GM12891 (cell line): ENCODE measurements at regions not wholly inside any gene's neighbourhood (a gene's known extent, or its start where the extent isn't known, plus 50 kb on each side); places are given as distances from the start of the nearest gene placed in this dataset.

ENCODE experiments used
- PAX5 ChIP-seq: IDR thresholded peaks from 2 replicates; pipeline ENCODE4 v1.6.1; 2011; ENCODE audit warnings: low read length, moderate library complexity, mild to moderate bottlenecking; ENCODE audit not compliant: insufficient read depth, severe bottlenecking
- POLR2A ChIP-seq: IDR thresholded peaks from 2 replicates; pipeline ENCODE4 v1.6.1; 2011; ENCODE audit warnings: low read depth, low read length, control low read depth
- POLR2AphosphoS5 ChIP-seq: IDR thresholded peaks from 2 replicates; pipeline ENCODE4 v1.6.1; 2011; ENCODE audit warnings: low read depth, low read length, control low read depth
- SPI1 ChIP-seq: IDR thresholded peaks from 2 replicates; pipeline ENCODE4 v1.6.1; 2011; ENCODE audit warnings: low read depth, low read length, control low read depth
- TAF1 ChIP-seq: IDR thresholded peaks from 2 replicates; pipeline ENCODE4 v1.6.1; 2011; ENCODE audit warnings: low read depth, low read length, control low read depth

DNA sequence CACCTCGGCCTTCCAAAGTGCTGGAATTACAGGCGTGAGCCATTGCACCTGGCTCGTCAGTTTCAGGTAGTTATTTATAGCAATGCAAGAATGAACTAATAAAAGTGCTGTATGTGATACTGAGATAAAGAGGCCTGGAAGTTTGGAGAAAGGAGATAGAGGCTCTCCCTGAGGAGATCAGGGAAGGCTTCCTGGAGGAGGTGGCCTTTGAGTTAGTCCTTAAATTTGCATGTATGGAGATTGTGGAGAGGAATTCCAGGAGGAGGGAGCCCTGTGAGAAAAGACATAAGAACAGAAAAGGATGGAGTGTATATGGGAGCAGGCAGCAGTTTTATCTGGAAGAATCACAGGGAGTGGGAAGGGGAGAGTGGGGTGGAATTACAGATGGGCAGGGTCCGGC, 276.6 kb upstream of the EEF2KMT start:
- TF ChIP-seq POLR2AphosphoS5 (no peak), SPI1 (no peak), POLR2A (no peak), TAF1 (no peak), PAX5 (no peak)
